HG03460 (cell line): ENCODE measurements at regions not wholly inside any gene's neighbourhood (a gene's known extent, or its start where the extent isn't known, plus 50 kb on each side); places are given as distances from the start of the nearest gene placed in this dataset.

Source experiments
- ATAC-seq: cut with Tn5 transposase; IDR thresholded peaks from one replicate; pipeline ENCODE4 v1.9.1; 2021; ENCODE audit not compliant: unreplicated experiment

- ATAC-seq: no peak
Observed at GRCh38 chr7:68491523-68492358, 1106.5 kb upstream of the AUTS2 start.

- ATAC-seq: no peak
Observed at GRCh38 chr7:68492359-68492690, 1106.0 kb upstream of the AUTS2 start.

GRCh38 chr7:68503400-68503799 is 1094.9 kb upstream of the AUTS2 start:
- ATAC-seq: no peak

- ATAC-seq: no peak
Observed at GRCh38 chr7:68504716-68505115, 1093.6 kb upstream of the AUTS2 start.

GRCh38 chr7:68505721-68506120 is 1092.6 kb upstream of the AUTS2 start:
- ATAC-seq: no peak

- no peak for ATAC-seq
Observed at GRCh38 chr7:68507668-68508067, 1090.6 kb upstream of the AUTS2 start.

- no peak for ATAC-seq
Observed at GRCh38 chr7:68509054-68509453, 1089.2 kb upstream of the AUTS2 start.

- no peak for ATAC-seq
Observed at GRCh38 chr7:68509603-68510002, 1088.7 kb upstream of the AUTS2 start.

- no peak for ATAC-seq
Observed at GRCh38 chr7:68511281-68511680, 1087.0 kb upstream of the AUTS2 start.

- ATAC-seq: no peak
Observed at GRCh38 chr7:68512466-68512865, 1085.8 kb upstream of the AUTS2 start.

GRCh38 chr7:68518060-68518459 is 1080.2 kb upstream of the AUTS2 start:
- ATAC-seq: no peak

GRCh38 chr7:68524126-68524525 is 1074.1 kb upstream of the AUTS2 start:
- ATAC-seq: no peak

GRCh38 chr7:68529221-68529620 is 1069.1 kb upstream of the AUTS2 start:
- ATAC-seq: no peak

- no peak for ATAC-seq
Observed at GRCh38 chr7:68535266-68535665, 1063.0 kb upstream of the AUTS2 start.

GRCh38 chr7:68537051-68537773 is 1061.1 kb upstream of the AUTS2 start:
- no peak for ATAC-seq

GRCh38 chr7:68537774-68538071 is 1060.6 kb upstream of the AUTS2 start:
- ATAC-seq: no peak

- no peak for ATAC-seq
Observed at GRCh38 chr7:68542831-68543230, 1055.4 kb upstream of the AUTS2 start.

- no peak for ATAC-seq
Observed at GRCh38 chr7:68544851-68545250, 1053.4 kb upstream of the AUTS2 start.

- no peak for ATAC-seq
Observed at GRCh38 chr7:68547181-68547580, 1051.1 kb upstream of the AUTS2 start.

GRCh38 chr7:68547799-68548198 is 1050.5 kb upstream of the AUTS2 start:
- ATAC-seq: no peak

GRCh38 chr7:68550027-68550426 is 1048.2 kb upstream of the AUTS2 start:
- ATAC-seq: no peak

GRCh38 chr7:68550635-68551034 is 1047.6 kb upstream of the AUTS2 start:
- no peak for ATAC-seq

- no peak for ATAC-seq
Observed at GRCh38 chr7:68556537-68556936, 1041.7 kb upstream of the AUTS2 start.
